ENCODE measurements at regions not wholly inside any gene's neighbourhood (a gene's known extent, or its start where the extent isn't known, plus 50 kb on each side); places are given as distances from the start of the nearest gene placed in this dataset.

DNA sequence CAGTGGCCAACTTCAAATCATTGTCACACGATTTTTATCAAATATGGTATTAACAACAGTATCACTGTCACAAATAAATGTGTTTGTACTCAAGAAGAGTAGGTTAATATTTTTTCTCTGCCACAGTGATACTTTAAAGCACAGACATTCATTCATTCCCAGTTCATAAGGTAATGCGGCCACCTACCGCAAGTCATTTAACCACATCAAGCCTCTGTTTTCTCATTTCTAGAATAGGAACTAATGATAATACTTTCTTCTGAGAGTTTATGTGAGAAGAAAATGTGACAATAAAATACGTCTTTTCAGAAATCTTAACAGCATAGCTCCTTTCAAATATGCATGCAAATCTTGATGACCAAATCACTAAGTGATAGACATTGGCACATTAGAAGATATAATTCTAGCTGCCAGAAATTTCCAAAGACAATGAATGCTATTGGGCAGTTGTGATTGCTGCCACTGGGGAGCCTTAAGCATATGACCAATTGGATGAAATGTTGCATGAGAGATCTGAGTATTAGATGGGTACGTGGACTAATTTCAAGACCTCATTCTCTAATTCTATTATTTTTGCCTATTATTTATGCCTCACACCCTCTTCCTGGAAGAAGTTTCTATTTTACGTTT lies 430.9 kb downstream of the PID1 start:
- no peak for TF ChIP-seq POLR2AphosphoS5 (IDR thresholded peaks at IDR 0.05)
- TF ChIP-seq, protein P1, sequence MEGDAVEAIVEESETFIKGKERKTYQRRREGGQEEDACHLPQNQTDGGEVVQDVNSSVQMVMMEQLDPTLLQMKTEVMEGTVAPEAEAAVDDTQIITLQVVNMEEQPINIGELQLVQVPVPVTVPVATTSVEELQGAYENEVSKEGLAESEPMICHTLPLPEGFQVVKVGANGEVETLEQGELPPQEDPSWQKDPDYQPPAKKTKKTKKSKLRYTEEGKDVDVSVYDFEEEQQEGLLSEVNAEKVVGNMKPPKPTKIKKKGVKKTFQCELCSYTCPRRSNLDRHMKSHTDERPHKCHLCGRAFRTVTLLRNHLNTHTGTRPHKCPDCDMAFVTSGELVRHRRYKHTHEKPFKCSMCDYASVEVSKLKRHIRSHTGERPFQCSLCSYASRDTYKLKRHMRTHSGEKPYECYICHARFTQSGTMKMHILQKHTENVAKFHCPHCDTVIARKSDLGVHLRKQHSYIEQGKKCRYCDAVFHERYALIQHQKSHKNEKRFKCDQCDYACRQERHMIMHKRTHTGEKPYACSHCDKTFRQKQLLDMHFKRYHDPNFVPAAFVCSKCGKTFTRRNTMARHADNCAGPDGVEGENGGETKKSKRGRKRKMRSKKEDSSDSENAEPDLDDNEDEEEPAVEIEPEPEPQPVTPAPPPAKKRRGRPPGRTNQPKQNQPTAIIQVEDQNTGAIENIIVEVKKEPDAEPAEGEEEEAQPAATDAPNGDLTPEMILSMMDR (IDR thresholded peaks at IDR 0.05), result no peak
- TF ChIP-seq EP300 (IDR thresholded peaks at IDR 0.05), result no peak
- Histone ChIP-seq H3K36me3 (no peaks in the 10 kb centered on the region), H3K4me1 (no peaks in the 10 kb centered on the region), H3K27ac (no peak overlapping the region), H3K9me3 (no peaks in the 10 kb centered on the region), H3K27me3 (no peaks in the 10 kb centered on the region), H3K4me3 (no peak overlapping the region)
- WGBS, 2 donors, result 91 to 92% methylated on average over 6 of the region's 6 CpGs
- intact Hi-C loops (cut with DNase I), result no loop called here
- DNase-seq, result no peak

DNA sequence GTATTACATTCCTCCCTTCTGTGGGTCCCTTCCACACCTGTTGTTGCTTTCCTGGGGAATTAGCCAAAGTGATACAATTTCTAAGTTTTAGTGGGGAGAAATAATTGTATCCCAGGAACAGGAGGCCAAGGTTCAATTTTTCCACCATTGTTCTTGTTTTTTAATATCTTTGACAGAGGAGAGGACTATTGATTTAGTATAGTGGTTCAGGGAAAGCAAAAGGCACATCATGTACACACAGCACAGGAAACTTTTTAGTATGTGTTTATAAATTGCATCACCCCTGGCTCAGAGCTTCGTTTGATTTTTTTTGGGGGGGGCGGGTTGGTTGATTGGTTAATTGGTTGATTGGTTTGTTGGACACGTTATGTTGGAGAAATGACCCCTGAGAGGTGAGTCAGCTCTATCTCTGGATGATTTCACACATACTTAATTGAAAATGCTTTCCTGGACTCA lies 431.6 kb downstream of the PID1 start:
- Histone ChIP-seq H3K36me3 (no peaks in the 10 kb centered on the region), H3K27me3 (no peaks in the 10 kb centered on the region), H3K4me1 (no peaks in the 10 kb centered on the region), H3K9me3 (no peaks in the 10 kb centered on the region), H3K4me3 (no peak overlapping the region), H3K27ac (peak overlapping the region in 1 of 4 donors; percentile 47)
- peak; percentile 71 for DNase-seq
- 43 to 56% methylated on average over 3 of the region's 3 CpGs for WGBS, 2 donors
- TF ChIP-seq POLR2A (IDR thresholded peaks at IDR 0.05) (no peak), POLR2AphosphoS5 (IDR thresholded peaks at IDR 0.05) (peak in 2 of 4 donors; percentile 21 to 48), EP300 (IDR thresholded peaks at IDR 0.05) (no peak)
- TF ChIP-seq, protein P1 (IDR thresholded peaks at IDR 0.05), result no peak
- intact Hi-C loops (cut with DNase I), result no loop called here

DNA sequence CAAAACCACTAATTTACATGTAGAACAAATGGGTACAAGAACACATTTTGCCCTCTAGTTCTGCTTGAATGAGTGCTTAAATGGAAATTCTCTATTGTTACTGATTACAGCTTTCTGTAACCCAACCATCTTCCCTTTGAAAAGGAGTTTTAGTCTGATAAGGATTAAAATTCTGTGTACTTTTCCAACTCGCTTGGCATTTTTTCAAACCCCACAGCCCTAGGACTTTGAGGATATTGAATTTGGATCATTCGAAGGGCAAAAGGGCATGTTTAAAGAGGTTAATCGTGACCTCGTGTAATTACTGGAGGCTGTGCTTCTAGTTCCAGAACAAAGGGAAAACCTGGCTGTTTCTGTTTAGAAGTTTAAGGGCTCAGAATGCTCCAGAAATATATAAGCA lies 432.3 kb downstream of the PID1 start:
- intact Hi-C loops (cut with DNase I), result no loop called here
- TF ChIP-seq, protein P1 (IDR thresholded peaks at IDR 0.05), result no peak
- TF ChIP-seq EP300 (IDR thresholded peaks at IDR 0.05) (no peak), POLR2AphosphoS5 (IDR thresholded peaks at IDR 0.05) (no peak), POLR2A (IDR thresholded peaks at IDR 0.05) (no peak)
- Histone ChIP-seq H3K4me1 (no peaks in the 10 kb centered on the region), H3K36me3 (no peaks in the 10 kb centered on the region), H3K27ac (peak overlapping the region in 1 of 4 donors; percentile 47), H3K9me3 (no peaks in the 10 kb centered on the region), H3K27me3 (no peaks in the 10 kb centered on the region), H3K4me3 (no peak overlapping the region)
- DNase-seq, result no peak
- WGBS, 2 donors, result 25 to 64% methylated on average over 4 of the region's 4 CpGs

DNA sequence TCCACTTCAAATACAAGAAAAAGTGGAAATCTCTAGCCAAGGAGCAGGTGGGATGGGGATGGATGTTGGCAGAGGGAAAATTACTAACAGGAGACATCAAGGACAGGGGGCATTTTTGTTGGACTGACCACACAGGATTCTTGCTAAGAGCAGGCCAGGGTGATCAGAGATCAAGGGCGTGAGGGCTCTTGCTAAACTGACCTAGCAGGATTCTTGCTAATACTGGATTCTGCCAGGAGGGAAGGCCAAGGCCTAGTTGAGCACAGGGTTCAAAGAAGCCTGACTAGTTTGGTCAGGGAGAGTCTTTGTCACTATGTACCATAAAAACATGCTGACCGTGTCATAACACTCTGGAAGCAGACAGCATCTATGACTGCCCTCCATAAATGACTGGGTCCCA lies 442.7 kb downstream of the PID1 start:
- no peak overlapping the region for H3K4me3 ChIP-seq
- TF ChIP-seq POLR2AphosphoS5 (IDR thresholded peaks at IDR 0.05) (no peak), EP300 (IDR thresholded peaks at IDR 0.05) (no peak), POLR2A (IDR thresholded peaks at IDR 0.05) (no peak)
- TF ChIP-seq, protein P1 (IDR thresholded peaks at IDR 0.05), result no peak
- H3K27ac ChIP-seq, result no peak overlapping the region
- intact Hi-C loops (cut with DNase I), result no loop called here
- H3K9me3 ChIP-seq, result peaks cover 0 to 3% (median 0%) of the 10 kb centered on the region in 4 donors
- H3K27me3 ChIP-seq, result no peaks in the 10 kb centered on the region
- no peak for DNase-seq
- H3K4me1 ChIP-seq, result no peaks in the 10 kb centered on the region
- H3K36me3 ChIP-seq, result no peaks in the 10 kb centered on the region
- 86 to 88% methylated on average over 2 of the region's 2 CpGs for WGBS, 2 donors

All from sigmoid colon (tissue), 6 donors.